ENCODE measurements at regions not wholly inside any gene's neighbourhood (a gene's known extent, or its start where the extent isn't known, plus 50 kb on each side); places are given as distances from the start of the nearest gene placed in this dataset.

- Histone ChIP-seq H3K4me1 (ENCODE audit: control insufficient read depth, insufficient read depth, low read length, poor library complexity, severe bottlenecking) (no peaks in the 10 kb centered on the region), H3K36me3 (ENCODE audit: control insufficient read depth, insufficient read depth, low read length) (no peaks in the 10 kb centered on the region), H3K4me3 (ENCODE audit: low read depth, low read length) (no peak overlapping the region), H3K27me3 (ENCODE audit: control insufficient read depth, insufficient read depth, low read length) (no peaks in the 10 kb centered on the region), H3K27ac (ENCODE audit: insufficient read depth, low read length, poor library complexity, severe bottlenecking) (no peak overlapping the region), H3K9me3 (ENCODE audit: control insufficient read depth in 2 of 2, low read length in 2 of 2) (no peaks in the 10 kb centered on the region)
- ATAC-seq (ENCODE audit: low read depth in 2 of 2) (no peak), DNase-seq (no peak)
- Mint-ChIP-seq H3K27ac (no peak overlapping the region), H3K4me1 (no peaks in the 10 kb centered on the region), H3K4me3 (no peak overlapping the region), H3K9me3 (peaks cover 0 to 17% (median 5%) of the 10 kb centered on the region in 7 donors), H3K36me3 (no peaks in the 10 kb centered on the region), H3K27me3 (no peaks in the 10 kb centered on the region)
Measured at GRCh38 chr20:55057779-55058415, 582.5 kb downstream of the DOK5 start.

- peaks cover 0 to 8% (median 3%) of the 10 kb centered on the region in 7 donors for H3K9me3 Mint-ChIP-seq
- Histone ChIP-seq H3K36me3 (ENCODE audit: control insufficient read depth, insufficient read depth, low read length) (no peaks in the 10 kb centered on the region), H3K27me3 (ENCODE audit: control insufficient read depth, insufficient read depth, low read length) (no peaks in the 10 kb centered on the region), H3K27ac (ENCODE audit: insufficient read depth, low read length, poor library complexity, severe bottlenecking) (no peak overlapping the region), H3K9me3 (ENCODE audit: control insufficient read depth in 2 of 2, low read length in 2 of 2) (no peaks in the 10 kb centered on the region), H3K4me3 (ENCODE audit: low read depth, low read length) (no peak overlapping the region), H3K4me1 (ENCODE audit: control insufficient read depth, insufficient read depth, low read length, poor library complexity, severe bottlenecking) (no peaks in the 10 kb centered on the region)
- ATAC-seq (ENCODE audit: low read depth in 2 of 2) = no peak
- no peak overlapping the region for H3K4me3 Mint-ChIP-seq
- H3K27me3 Mint-ChIP-seq = no peaks in the 10 kb centered on the region
- H3K4me1 Mint-ChIP-seq = no peaks in the 10 kb centered on the region
- no peaks in the 10 kb centered on the region for H3K36me3 Mint-ChIP-seq
- H3K27ac Mint-ChIP-seq = no peak overlapping the region
- DNase-seq = no peak
Measured at GRCh38 chr20:55054453-55054852, 579.1 kb downstream of the DOK5 start.

- Mint-ChIP-seq H3K9me3 (peaks cover 0 to 8% (median 3%) of the 10 kb centered on the region in 7 donors), H3K4me3 (no peak overlapping the region), H3K4me1 (no peaks in the 10 kb centered on the region), H3K27me3 (no peaks in the 10 kb centered on the region), H3K36me3 (no peaks in the 10 kb centered on the region), H3K27ac (no peak overlapping the region)
- no peaks in the 10 kb centered on the region for H3K4me1 ChIP-seq (ENCODE audit: control insufficient read depth, insufficient read depth, low read length, poor library complexity, severe bottlenecking)
- ATAC-seq (ENCODE audit: low read depth in 2 of 2) = no peak
- no peaks in the 10 kb centered on the region for H3K36me3 ChIP-seq (ENCODE audit: control insufficient read depth, insufficient read depth, low read length)
- H3K27ac ChIP-seq (ENCODE audit: insufficient read depth, low read length, poor library complexity, severe bottlenecking) = no peak overlapping the region
- no peak for DNase-seq
- H3K9me3 ChIP-seq (ENCODE audit: control insufficient read depth in 2 of 2, low read length in 2 of 2) = no peaks in the 10 kb centered on the region
- no peak overlapping the region for H3K4me3 ChIP-seq (ENCODE audit: low read depth, low read length)
- H3K27me3 ChIP-seq (ENCODE audit: control insufficient read depth, insufficient read depth, low read length) = no peaks in the 10 kb centered on the region
Measured at GRCh38 chr20:55053389-55053788, 578.0 kb downstream of the DOK5 start.

DNA sequence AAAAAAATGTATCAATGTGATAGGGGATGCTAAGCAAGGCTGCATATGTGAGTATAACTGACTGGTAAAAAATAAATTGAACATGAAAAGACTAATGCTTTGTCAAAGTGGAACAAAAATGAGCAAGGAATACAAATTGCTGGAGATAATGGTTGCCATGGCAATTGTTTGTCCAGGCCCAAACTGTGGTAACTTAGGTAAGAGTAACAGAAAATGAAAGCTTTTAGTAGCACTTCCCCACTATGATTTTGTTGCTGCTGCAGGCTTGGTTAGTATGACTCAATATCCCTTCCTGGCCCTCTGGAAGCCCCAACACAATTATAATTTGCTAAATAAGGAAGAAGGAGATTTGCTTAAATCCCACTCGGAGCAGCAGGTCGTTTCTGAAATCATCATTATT, 577.1 kb downstream of the DOK5 start:
- H3K27me3 Mint-ChIP-seq = no peaks in the 10 kb centered on the region
- H3K36me3 Mint-ChIP-seq = no peaks in the 10 kb centered on the region
- no peaks in the 10 kb centered on the region for H3K4me1 Mint-ChIP-seq
- Histone ChIP-seq H3K4me3 (ENCODE audit: low read depth, low read length) (no peak overlapping the region), H3K27me3 (ENCODE audit: control insufficient read depth, insufficient read depth, low read length) (no peaks in the 10 kb centered on the region), H3K4me1 (ENCODE audit: control insufficient read depth, insufficient read depth, low read length, poor library complexity, severe bottlenecking) (no peaks in the 10 kb centered on the region), H3K36me3 (ENCODE audit: control insufficient read depth, insufficient read depth, low read length) (no peaks in the 10 kb centered on the region), H3K9me3 (ENCODE audit: control insufficient read depth in 2 of 2, low read length in 2 of 2) (no peaks in the 10 kb centered on the region), H3K27ac (ENCODE audit: insufficient read depth, low read length, poor library complexity, severe bottlenecking) (no peak overlapping the region)
- no peak for ATAC-seq (ENCODE audit: low read depth in 2 of 2)
- peaks cover 0 to 8% (median 3%) of the 10 kb centered on the region in 7 donors for H3K9me3 Mint-ChIP-seq
- no peak for DNase-seq
- H3K4me3 Mint-ChIP-seq = no peak overlapping the region
- H3K27ac Mint-ChIP-seq = no peak overlapping the region

- Mint-ChIP-seq H3K27me3 (no peaks in the 10 kb centered on the region), H3K4me3 (no peak overlapping the region), H3K4me1 (no peaks in the 10 kb centered on the region), H3K36me3 (no peaks in the 10 kb centered on the region), H3K27ac (no peak overlapping the region), H3K9me3 (peaks cover 5 to 21% (median 11%) of the 10 kb centered on the region in 7 donors)
- no peaks in the 10 kb centered on the region for H3K4me1 ChIP-seq (ENCODE audit: control insufficient read depth, insufficient read depth, low read length, poor library complexity, severe bottlenecking)
- no peaks in the 10 kb centered on the region for H3K36me3 ChIP-seq (ENCODE audit: control insufficient read depth, insufficient read depth, low read length)
- no peak for DNase-seq
- no peak overlapping the region for H3K27ac ChIP-seq (ENCODE audit: insufficient read depth, low read length, poor library complexity, severe bottlenecking)
- H3K27me3 ChIP-seq (ENCODE audit: control insufficient read depth, insufficient read depth, low read length) = no peaks in the 10 kb centered on the region
- H3K9me3 ChIP-seq (ENCODE audit: control insufficient read depth in 2 of 2, low read length in 2 of 2) = peaks cover 5 to 13% of the 10 kb centered on the region in 2 experiments
- H3K4me3 ChIP-seq (ENCODE audit: low read depth, low read length) = no peak overlapping the region
- ATAC-seq (ENCODE audit: low read depth in 2 of 2) = no peak
Measured at GRCh38 chr20:55038684-55039083, 563.3 kb downstream of the DOK5 start.

- Histone ChIP-seq H3K4me1 (ENCODE audit: control insufficient read depth, insufficient read depth, low read length, poor library complexity, severe bottlenecking) (no peaks in the 10 kb centered on the region), H3K36me3 (ENCODE audit: control insufficient read depth, insufficient read depth, low read length) (no peaks in the 10 kb centered on the region), H3K27ac (ENCODE audit: insufficient read depth, low read length, poor library complexity, severe bottlenecking) (no peak overlapping the region), H3K4me3 (ENCODE audit: low read depth, low read length) (no peak overlapping the region), H3K27me3 (ENCODE audit: control insufficient read depth, insufficient read depth, low read length) (no peaks in the 10 kb centered on the region), H3K9me3 (ENCODE audit: control insufficient read depth in 2 of 2, low read length in 2 of 2) (peaks cover 5 to 13% of the 10 kb centered on the region in 2 experiments)
- Mint-ChIP-seq H3K27ac (no peak overlapping the region), H3K27me3 (no peaks in the 10 kb centered on the region), H3K9me3 (peaks cover 4 to 24% (median 11%) of the 10 kb centered on the region in 7 donors), H3K4me1 (no peaks in the 10 kb centered on the region), H3K4me3 (no peak overlapping the region), H3K36me3 (no peaks in the 10 kb centered on the region)
- ATAC-seq (ENCODE audit: low read depth in 2 of 2) = no peak
- DNase-seq = no peak
Measured at GRCh38 chr20:55031971-55032370, 556.6 kb downstream of the DOK5 start.

DNA sequence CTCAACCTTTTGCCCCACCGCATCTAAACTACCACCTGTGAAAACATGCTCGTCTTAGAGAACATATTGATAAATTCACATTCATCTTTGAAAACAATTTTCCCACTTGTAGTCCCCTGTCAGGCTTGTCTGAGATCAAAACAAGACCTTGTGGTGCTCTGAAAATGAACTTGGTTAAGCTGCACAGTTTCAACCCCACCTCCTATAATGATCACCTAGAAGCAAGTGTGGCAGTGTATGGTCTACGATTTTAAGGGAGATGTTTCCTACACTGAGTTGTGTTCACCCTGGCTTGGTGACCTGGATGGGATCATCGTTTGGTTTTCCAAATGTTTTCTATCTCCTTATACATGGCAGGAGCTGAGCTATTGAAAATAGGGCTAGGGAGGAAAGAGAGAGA, 539.4 kb downstream of the DOK5 start:
- Mint-ChIP-seq H3K36me3 (no peaks in the 10 kb centered on the region), H3K27ac (no peak overlapping the region), H3K27me3 (no peaks in the 10 kb centered on the region), H3K9me3 (peaks cover 0 to 11% (median 3%) of the 10 kb centered on the region in 7 donors), H3K4me1 (no peaks in the 10 kb centered on the region), H3K4me3 (no peak overlapping the region)
- H3K36me3 ChIP-seq (ENCODE audit: control insufficient read depth, insufficient read depth, low read length) = no peaks in the 10 kb centered on the region
- H3K27me3 ChIP-seq (ENCODE audit: control insufficient read depth, insufficient read depth, low read length) = no peaks in the 10 kb centered on the region
- DNase-seq (no peak), ATAC-seq (ENCODE audit: low read depth in 2 of 2) (no peak)
- H3K9me3 ChIP-seq (ENCODE audit: control insufficient read depth in 2 of 2, low read length in 2 of 2) = no peaks in the 10 kb centered on the region
- no peak overlapping the region for H3K27ac ChIP-seq (ENCODE audit: insufficient read depth, low read length, poor library complexity, severe bottlenecking)
- no peaks in the 10 kb centered on the region for H3K4me1 ChIP-seq (ENCODE audit: control insufficient read depth, insufficient read depth, low read length, poor library complexity, severe bottlenecking)
- H3K4me3 ChIP-seq (ENCODE audit: low read depth, low read length) = no peak overlapping the region

GRCh38 chr20:55010761-55011160, 535.4 kb downstream of the DOK5 start:
- H3K4me3 Mint-ChIP-seq = no peak overlapping the region
- DNase-seq (no peak), ATAC-seq (ENCODE audit: low read depth in 2 of 2) (no peak)
- H3K9me3 Mint-ChIP-seq = peaks cover 0 to 9% (median 5%) of the 10 kb centered on the region in 7 donors
- no peak overlapping the region for H3K4me3 ChIP-seq (ENCODE audit: low read depth, low read length)
- no peaks in the 10 kb centered on the region for H3K36me3 ChIP-seq (ENCODE audit: control insufficient read depth, insufficient read depth, low read length)
- no peaks in the 10 kb centered on the region for H3K4me1 Mint-ChIP-seq
- no peaks in the 10 kb centered on the region for H3K9me3 ChIP-seq (ENCODE audit: control insufficient read depth in 2 of 2, low read length in 2 of 2)
- no peaks in the 10 kb centered on the region for H3K4me1 ChIP-seq (ENCODE audit: control insufficient read depth, insufficient read depth, low read length, poor library complexity, severe bottlenecking)
- H3K36me3 Mint-ChIP-seq = no peaks in the 10 kb centered on the region
- H3K27ac ChIP-seq (ENCODE audit: insufficient read depth, low read length, poor library complexity, severe bottlenecking) = no peak overlapping the region
- no peak overlapping the region for H3K27ac Mint-ChIP-seq
- H3K27me3 Mint-ChIP-seq = no peaks in the 10 kb centered on the region
- H3K27me3 ChIP-seq (ENCODE audit: control insufficient read depth, insufficient read depth, low read length) = no peaks in the 10 kb centered on the region

Measured in CD4-positive, CD25-positive, alpha-beta regulatory T cell (primary cell).